Lower lobe of right lung (tissue), 2 donors: ENCODE measurements at regions not wholly inside any gene's neighbourhood (a gene's known extent, or its start where the extent isn't known, plus 50 kb on each side); places are given as distances from the start of the nearest gene placed in this dataset.

Experiments
- ATAC-seq, 2 donors: fragments of 200-7000 bp; cut with Tn5 transposase; one replicate each; pipeline ENCODE4 v1.9.1; 2020 to 2022; ENCODE audit warnings: mild to moderate bottlenecking in 2 of 2, moderate library complexity in 2 of 2
- DNase-seq: peaks from one replicate; pipeline ENCODE4 v3.0.0-alpha.2; 2020
- H3K27ac ChIP-seq: fragments of 200-600 bp; one replicate; pipeline ENCODE4 v1.8.0; 2022
- H3K27me3 ChIP-seq: fragments of 200-600 bp; one replicate; pipeline ENCODE4 v1.8.0; 2022; ENCODE audit warnings: low read depth
- H3K36me3 ChIP-seq: fragments of 200-600 bp; one replicate; pipeline ENCODE4 v1.8.0; 2022; ENCODE audit warnings: mild to moderate bottlenecking
- H3K4me1 ChIP-seq: fragments of 200-600 bp; one replicate; pipeline ENCODE4 v1.8.0; 2022
- H3K4me3 ChIP-seq: fragments of 200-600 bp; one replicate; pipeline ENCODE4 v1.8.0; 2022; ENCODE audit warnings: mild to moderate bottlenecking
- H3K9me3 ChIP-seq: fragments of 200-600 bp; one replicate; pipeline ENCODE4 v1.8.0; 2022
- CTCF ChIP-seq: fragments of 200-600 bp; IDR thresholded peaks from one replicate; pipeline ENCODE4 v1.8.0; 2022; ENCODE audit warnings: antibody characterized with exemption, mild to moderate bottlenecking
- intact Hi-C: fragments of 100-400 bp; cut with DNase I; formaldehyde crosslinking; loops from one replicate; pipeline ENCODE4 v1.11.0; 2022
- donor health status: DM: no; HTN: yes; CAD: no; lungs with severe emphysema.

- Histone ChIP-seq H3K4me3 (no peak overlapping the region), H3K36me3 (no peaks in the 10 kb centered on the region), H3K27me3 (no peaks in the 10 kb centered on the region), H3K4me1 (peaks cover 6% of the 10 kb centered on the region), H3K27ac (no peak overlapping the region), H3K9me3 (no peaks in the 10 kb centered on the region)
- DNase-seq, result no peak
- intact Hi-C loops, result no loop called here
- ATAC-seq, result no peak
- no peak for TF ChIP-seq CTCF
Measured at GRCh38 chr6:79423216-79423615, 114.0 kb downstream of the LCA5 start.

GRCh38 chr6:79422666-79423065, 114.6 kb downstream of the LCA5 start:
- Histone ChIP-seq H3K4me3 (no peak overlapping the region), H3K9me3 (no peaks in the 10 kb centered on the region), H3K27me3 (no peaks in the 10 kb centered on the region), H3K36me3 (no peaks in the 10 kb centered on the region), H3K4me1 (peaks cover 6% of the 10 kb centered on the region), H3K27ac (no peak overlapping the region)
- ATAC-seq (no peak), DNase-seq (no peak)
- intact Hi-C loops, result no loop called here
- no peak for TF ChIP-seq CTCF

- DNase-seq (no peak), ATAC-seq (peak; percentile 46 to 47)
- no peak for TF ChIP-seq CTCF
- no peaks in the 10 kb centered on the region for H3K9me3 ChIP-seq
- H3K27ac ChIP-seq, result no peak overlapping the region
- no peaks in the 10 kb centered on the region for H3K36me3 ChIP-seq
- peaks cover 6% of the 10 kb centered on the region for H3K4me1 ChIP-seq
- intact Hi-C loops, result no loop called here
- no peaks in the 10 kb centered on the region for H3K27me3 ChIP-seq
- no peak overlapping the region for H3K4me3 ChIP-seq
Measured at GRCh38 chr6:79421707-79422484, 115.3 kb downstream of the LCA5 start.

GRCh38 chr6:79421001-79421411, 116.2 kb downstream of the LCA5 start:
- no peaks in the 10 kb centered on the region for H3K36me3 ChIP-seq
- H3K27ac ChIP-seq, result no peak overlapping the region
- DNase-seq, result no peak
- H3K4me1 ChIP-seq, result peaks cover 6% of the 10 kb centered on the region
- H3K4me3 ChIP-seq, result no peak overlapping the region
- no peak for ATAC-seq
- no peaks in the 10 kb centered on the region for H3K9me3 ChIP-seq
- intact Hi-C loops, result no loop called here
- H3K27me3 ChIP-seq, result no peaks in the 10 kb centered on the region
- no peak for TF ChIP-seq CTCF

GRCh38 chr6:79420054-79420453, 117.2 kb downstream of the LCA5 start:
- intact Hi-C loops, result no loop called here
- H3K4me3 ChIP-seq, result no peak overlapping the region
- DNase-seq, result no peak

More at GRCh38 chr6:79420054-79420453, 117.2 kb downstream of the LCA5 start:
- Histone ChIP-seq H3K27me3 (no peaks in the 10 kb centered on the region), H3K4me1 (peaks cover 6% of the 10 kb centered on the region), H3K36me3 (no peaks in the 10 kb centered on the region), H3K27ac (no peak overlapping the region), H3K9me3 (no peaks in the 10 kb centered on the region)
- no peak for ATAC-seq
- no peak for TF ChIP-seq CTCF
